Stimulated activated CD8-positive, alpha-beta memory T cell treated with anti-CD3 and anti-CD28 coated beads, Interleukin-7, amount 100 ng/mL, for 1 hour (primary cell): ENCODE measurements at regions not wholly inside any gene's neighbourhood (a gene's known extent, or its start where the extent isn't known, plus 50 kb on each side); places are given as distances from the start of the nearest gene placed in this dataset.

Source experiments
- DNase-seq, 2 donors: peaks; one replicate each; pipeline ENCODE4 v3.0.0-alpha.2; 2020; ENCODE audit warnings: low read depth in 2 of 2

- DNase-seq, result no peak
Measured at GRCh38 chr5:82702046-82702445, 375.1 kb downstream of the TMEM167A start.

- DNase-seq, result no peak
Measured at GRCh38 chr5:82699737-82700136, 377.5 kb downstream of the TMEM167A start.

- DNase-seq, result no peak
Measured at GRCh38 chr5:82698026-82698425, 379.2 kb downstream of the TMEM167A start.

DNA sequence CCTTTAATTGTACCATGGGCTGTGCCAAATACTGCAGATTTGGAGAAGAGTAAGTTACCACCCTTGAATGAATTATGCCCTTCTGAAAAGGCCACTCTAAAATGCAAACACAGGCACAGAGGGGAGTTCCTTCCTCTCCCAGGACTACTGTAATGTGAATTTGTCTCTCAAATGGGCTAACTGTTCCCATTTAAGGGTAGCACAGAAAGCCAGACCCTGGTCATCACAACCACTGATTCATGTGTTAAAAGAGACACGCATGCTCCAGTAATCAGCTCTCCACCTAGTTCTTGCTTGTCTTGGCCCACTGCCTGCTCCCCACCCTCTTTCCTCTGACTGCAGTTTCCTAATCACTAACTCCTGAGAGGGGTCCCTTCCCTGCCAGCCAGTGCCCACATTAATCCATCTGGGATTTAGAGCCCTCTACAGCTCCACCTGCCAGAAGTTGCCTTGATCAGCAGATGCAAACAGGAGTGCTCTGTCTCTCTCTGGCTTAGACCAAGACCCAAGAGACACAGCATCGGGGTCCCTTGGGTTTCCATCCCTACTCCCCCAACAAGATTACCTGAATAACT, 382.4 kb downstream of the TMEM167A start:
- no peak for DNase-seq

DNA sequence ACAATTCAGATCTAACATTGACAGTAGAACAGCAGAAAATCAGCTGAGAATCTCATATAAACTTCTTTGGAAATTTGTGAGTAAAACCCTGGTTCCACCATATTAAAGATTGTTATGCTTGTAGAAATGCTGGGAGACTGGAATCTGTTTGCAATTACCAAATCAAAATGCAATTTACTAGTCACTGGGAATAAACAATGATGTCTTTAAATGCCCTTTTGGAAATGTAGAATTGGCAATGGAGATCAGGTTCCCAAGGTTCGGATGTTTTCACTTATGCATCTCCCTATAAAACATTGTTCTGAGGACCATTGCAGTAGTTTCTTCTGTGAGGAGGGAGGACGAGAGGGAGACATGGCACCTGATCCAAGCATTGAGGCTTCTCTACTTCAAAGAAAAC, 384.4 kb downstream of the TMEM167A start:
- no peak for DNase-seq

- no peak for DNase-seq
Measured at GRCh38 chr5:82684659-82685058, 392.5 kb downstream of the TMEM167A start.

- no peak for DNase-seq
Measured at GRCh38 chr5:82684165-82684564, 393.0 kb downstream of the TMEM167A start.

- no peak for DNase-seq
Measured at GRCh38 chr5:82679660-82680059, 397.5 kb downstream of the TMEM167A start.

GRCh38 chr5:82676661-82677060, 398.5 kb upstream of the RPS23 start:
- DNase-seq, result no peak

DNA sequence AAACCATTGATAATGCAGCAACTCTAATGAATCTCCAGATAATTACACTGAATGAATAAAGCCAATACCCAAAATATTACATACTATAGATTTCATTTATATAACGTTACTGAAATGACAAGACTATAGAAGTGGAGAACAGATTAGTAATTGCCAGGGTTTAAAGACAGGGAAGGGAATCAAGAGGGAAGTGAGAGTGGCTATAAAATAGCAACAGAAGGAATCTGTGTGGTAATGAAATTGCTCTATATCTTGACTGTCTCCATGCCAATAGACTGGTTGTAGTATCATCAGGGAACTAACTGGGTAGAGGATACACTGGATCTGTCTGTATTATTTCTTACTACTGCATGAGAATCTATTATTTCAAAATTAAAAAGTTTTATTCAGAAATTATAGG, 396.5 kb upstream of the RPS23 start:
- no peak for DNase-seq

GRCh38 chr5:82673057-82673809, 395.1 kb upstream of the RPS23 start:
- DNase-seq, result no peak

DNA sequence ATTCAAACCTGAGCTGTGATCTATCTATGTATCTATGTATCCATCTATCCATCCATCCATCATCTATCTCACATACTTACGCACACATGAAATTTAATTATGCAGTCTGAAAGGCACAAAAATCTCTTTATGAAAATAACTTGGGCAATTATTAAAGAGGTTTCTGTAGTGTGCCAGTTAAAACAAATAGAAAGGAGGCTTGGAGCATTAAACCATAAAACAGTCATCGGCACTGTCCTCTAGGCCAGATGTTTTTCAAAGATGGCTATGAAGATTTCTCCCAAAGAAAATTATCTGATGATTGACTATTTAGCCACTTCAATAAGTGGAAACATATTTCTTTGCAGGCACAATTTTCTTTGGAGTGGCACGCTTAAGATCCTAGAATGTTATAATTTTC, 392.5 kb upstream of the RPS23 start:
- DNase-seq, result no peak

DNA sequence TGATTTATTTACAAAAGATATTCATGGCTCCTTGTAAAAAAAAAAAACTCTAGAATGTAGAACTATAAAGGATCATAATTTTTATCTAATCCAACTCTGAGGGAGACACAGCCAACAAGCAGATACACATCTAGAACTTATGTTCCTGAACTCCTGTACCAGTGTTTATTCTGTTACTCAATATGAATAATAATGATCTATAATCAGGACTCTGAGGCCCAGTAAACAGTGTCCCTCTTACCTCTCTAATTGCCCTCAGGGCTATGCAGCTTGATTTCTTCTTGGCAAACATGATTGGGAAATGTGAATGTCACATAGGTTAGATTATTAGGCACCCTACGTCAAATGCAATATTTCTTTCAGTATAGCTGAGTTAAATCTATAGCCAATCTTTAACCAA, 391.6 kb upstream of the RPS23 start:
- no peak for DNase-seq

DNA sequence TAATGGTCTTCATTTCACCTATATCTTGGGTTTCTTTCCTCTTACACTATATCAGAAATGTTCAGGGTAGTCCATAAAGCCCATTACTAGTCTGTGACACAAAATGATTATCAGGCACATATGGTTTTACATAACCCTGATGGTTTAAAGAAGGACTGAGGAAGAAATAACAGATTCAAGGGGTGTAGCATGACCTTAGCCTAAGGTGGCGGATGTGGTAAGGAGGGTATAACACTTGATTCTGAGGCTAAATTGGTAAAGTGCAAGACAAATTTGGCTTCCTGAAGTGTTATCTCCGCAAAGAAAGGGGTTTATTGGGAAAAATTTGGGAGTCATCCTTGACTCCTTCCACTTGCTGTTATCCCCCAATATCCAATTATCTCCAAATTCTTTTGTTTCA, 388.2 kb upstream of the RPS23 start:
- no peak for DNase-seq

DNA sequence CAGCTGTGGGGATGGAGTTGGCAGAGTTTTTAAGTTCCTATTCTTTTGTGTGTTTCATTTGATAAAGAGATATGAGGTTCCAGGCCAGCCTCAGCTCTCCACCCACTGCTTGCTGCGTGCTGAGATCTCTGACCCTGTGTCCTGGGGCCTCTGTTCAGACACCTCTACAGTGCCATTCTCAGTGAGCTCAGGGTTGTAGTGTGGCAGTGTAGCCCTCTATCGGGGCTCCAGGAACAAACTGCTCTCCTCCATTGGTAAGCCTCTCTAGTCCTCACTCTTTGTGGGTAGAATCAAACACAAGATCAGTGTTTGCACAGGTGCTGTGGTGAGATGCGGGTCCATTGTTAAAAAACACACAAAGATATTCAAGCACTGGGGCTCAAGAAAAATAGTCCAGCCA, 386.6 kb upstream of the RPS23 start:
- DNase-seq, result no peak

GRCh38 chr5:82663225-82663624, 385.1 kb upstream of the RPS23 start:
- no peak for DNase-seq

DNA sequence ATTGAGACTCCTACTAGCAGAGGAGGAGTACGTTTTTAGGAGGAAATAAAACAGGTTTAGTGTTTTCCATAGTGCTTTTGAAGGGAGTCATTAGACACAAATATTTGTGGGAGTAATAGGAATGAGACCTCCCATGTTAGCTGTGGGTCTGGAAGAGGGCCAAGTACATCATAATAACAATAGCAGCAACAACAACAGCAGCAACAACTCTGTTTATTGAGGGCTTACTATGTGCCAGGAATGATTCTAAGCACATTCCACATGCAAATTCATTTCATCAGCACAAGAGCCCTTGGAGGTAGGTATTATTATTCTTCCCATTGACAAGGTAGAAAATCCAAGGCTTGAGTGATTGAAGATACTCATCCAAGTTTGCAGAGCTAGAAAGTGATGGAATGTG, 384.2 kb upstream of the RPS23 start:
- no peak for DNase-seq

GRCh38 chr5:82661933-82662332, 383.8 kb upstream of the RPS23 start:
- no peak for DNase-seq

DNA sequence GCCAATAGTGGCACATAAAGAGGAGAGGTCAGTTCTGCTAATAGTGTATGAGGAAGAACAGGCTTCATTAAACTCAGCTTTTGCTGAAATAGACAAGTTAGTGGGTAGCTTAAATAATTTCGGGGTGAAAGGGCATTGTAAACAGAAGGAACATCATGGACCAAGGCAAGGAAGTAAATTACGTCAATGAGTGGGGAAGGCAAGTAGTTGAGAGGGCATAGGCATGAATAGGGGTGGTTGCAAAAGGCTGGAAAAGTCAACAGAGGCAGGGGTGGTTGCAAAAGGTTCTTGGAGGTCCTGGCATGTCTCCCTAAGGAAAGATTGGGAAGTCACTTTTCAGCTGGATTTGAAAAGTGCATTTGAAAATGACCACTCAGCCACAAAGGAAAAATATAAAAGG, 383.3 kb upstream of the RPS23 start:
- DNase-seq, result no peak

DNA sequence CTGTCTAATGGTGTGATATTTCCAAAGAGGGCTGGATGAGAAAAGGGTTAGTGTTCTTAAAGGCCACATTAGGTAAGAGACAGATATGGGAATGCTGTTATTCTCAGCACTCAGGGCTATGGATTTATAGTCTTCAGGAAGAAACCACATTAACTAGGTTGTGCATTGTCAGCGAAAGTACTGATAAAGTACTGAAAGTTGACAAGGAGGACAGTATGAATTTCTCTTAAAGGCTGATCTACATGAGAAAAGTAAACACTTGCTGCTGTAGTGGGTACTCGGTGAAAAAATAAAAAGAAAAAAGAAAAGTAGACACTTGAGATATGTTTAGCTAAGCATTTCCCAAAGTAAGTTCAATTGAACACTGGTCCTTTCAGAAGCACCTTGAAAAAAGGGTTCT, 381.0 kb upstream of the RPS23 start:
- no peak for DNase-seq

DNA sequence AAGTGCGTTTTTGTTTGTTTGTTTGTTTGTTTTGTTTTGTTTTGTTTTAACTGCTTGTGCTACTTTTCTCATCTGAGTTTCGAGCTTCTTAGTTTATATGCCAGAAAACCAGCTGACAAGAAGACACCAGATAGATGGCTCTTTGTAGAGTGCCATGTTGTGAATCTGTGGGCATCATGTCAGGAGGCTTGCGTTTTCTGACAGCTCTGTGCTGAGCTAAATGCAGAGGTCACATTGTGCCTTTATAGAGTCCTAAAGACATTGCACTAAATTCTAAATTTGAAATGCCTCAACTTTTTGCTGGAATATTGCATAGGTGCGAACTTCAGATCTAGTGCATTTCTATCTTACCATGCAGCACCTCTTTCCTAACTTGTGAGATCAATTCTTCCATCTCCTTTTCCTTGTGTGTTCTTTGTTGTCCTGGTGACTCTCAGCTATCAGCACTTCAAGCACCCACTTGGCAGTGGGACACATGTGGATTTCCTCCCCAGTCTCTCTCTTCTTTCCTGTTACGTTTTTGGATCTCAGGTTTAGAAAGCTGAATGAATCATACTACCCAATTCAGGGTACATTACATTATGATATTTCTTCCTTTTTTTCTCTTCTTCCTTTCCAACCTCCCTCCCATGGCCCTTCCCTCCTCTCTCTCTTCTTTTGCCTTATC, 379.0 kb upstream of the RPS23 start:
- DNase-seq, result no peak

- no peak for DNase-seq
Measured at GRCh38 chr5:82656341-82656761, 378.2 kb upstream of the RPS23 start.

GRCh38 chr5:82655078-82655477, 376.9 kb upstream of the RPS23 start:
- DNase-seq, result no peak
